ENCODE measurements at regions not wholly inside any gene's neighbourhood (a gene's known extent, or its start where the extent isn't known, plus 50 kb on each side); places are given as distances from the start of the nearest gene placed in this dataset.

DNA sequence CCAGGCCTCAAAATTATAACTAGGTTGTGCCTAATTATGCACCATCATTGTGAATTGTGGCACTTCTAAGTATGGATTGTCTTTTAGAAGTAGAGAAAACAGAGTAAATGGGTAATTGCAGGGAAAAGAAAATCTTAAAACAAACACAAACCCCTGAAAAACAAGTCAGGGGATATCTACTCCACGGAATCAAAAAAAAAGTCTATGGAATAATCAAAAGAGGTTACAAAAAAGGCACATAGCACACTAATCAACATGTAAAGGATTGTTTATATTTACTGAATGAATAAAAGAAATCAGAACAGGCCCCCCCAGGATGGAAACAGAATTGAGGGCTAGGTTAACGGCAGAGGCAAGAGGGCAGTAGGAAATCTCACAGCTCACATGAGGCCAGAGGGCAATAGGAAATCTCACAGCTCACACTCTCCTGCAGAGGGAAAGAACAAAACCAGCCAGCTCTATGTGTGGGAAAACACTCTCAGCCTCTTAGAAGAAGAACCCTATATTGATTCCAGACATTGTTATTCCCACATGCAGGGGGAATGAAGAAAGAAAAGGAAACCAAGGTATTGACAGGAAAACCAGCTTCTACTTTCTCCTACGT lies 72.7 kb upstream of the FNDC3B start:
- Histone ChIP-seq H3K9ac (ENCODE audit: low read depth in 2 of 2, low read length in 2 of 2) (no peak overlapping the region), H3K9me3 (no peaks in the 10 kb centered on the region), H3K36me3 (no peaks in the 10 kb centered on the region), H3K4me3 (no peak overlapping the region), H3K27ac (peak overlapping the region; percentile 22), H3K27me3 (no peaks in the 10 kb centered on the region), H3K4me1 (no peaks in the 10 kb centered on the region)
- intact Hi-C loops (cut with DNase I) = no loop called here
- TF ChIP-seq, protein P1, sequence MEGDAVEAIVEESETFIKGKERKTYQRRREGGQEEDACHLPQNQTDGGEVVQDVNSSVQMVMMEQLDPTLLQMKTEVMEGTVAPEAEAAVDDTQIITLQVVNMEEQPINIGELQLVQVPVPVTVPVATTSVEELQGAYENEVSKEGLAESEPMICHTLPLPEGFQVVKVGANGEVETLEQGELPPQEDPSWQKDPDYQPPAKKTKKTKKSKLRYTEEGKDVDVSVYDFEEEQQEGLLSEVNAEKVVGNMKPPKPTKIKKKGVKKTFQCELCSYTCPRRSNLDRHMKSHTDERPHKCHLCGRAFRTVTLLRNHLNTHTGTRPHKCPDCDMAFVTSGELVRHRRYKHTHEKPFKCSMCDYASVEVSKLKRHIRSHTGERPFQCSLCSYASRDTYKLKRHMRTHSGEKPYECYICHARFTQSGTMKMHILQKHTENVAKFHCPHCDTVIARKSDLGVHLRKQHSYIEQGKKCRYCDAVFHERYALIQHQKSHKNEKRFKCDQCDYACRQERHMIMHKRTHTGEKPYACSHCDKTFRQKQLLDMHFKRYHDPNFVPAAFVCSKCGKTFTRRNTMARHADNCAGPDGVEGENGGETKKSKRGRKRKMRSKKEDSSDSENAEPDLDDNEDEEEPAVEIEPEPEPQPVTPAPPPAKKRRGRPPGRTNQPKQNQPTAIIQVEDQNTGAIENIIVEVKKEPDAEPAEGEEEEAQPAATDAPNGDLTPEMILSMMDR (IDR thresholded peaks at IDR 0.05) = no peak
- DNase-seq = no peak

DNA sequence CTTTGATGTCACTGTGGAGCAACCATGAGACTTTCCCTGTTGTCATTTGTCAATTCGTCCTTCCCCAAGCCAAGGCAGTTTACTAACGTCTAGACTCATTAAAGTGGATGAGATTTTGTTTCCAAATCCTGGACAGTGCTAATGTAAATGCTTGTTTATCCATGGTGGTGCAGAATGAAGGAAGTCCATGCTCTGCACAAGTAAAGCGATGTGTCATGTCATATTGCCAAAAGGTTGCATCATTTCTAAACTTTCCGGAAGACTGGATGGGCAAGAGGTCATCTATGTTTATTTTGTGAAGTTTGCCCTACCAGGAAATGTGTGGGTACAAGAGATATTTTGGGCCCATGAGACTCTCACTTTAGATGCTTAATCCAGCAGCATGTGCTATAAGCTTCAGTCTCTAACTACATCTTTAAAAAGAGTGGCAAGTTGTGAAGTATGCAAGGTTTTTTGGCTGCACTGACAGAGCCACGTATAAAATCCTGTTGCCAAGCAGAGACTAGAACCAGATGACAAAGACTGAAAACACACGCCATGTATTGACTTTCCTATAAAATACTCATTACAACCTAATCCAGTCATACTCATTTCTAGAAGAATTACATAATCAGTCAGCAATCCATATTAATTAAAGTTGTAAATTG lies 72.1 kb upstream of the FNDC3B start:
- no peak overlapping the region for H3K9ac ChIP-seq (ENCODE audit: low read depth in 2 of 2, low read length in 2 of 2)
- intact Hi-C loops (cut with DNase I) = no loop called here
- no peaks in the 10 kb centered on the region for H3K36me3 ChIP-seq
- no peaks in the 10 kb centered on the region for H3K9me3 ChIP-seq
- no peaks in the 10 kb centered on the region for H3K27me3 ChIP-seq
- no peak for DNase-seq
- peak overlapping the region; percentile 22 for H3K27ac ChIP-seq
- no peak overlapping the region for H3K4me3 ChIP-seq
- H3K4me1 ChIP-seq = no peaks in the 10 kb centered on the region
- TF ChIP-seq, protein P1 (IDR thresholded peaks at IDR 0.05) = no peak

DNA sequence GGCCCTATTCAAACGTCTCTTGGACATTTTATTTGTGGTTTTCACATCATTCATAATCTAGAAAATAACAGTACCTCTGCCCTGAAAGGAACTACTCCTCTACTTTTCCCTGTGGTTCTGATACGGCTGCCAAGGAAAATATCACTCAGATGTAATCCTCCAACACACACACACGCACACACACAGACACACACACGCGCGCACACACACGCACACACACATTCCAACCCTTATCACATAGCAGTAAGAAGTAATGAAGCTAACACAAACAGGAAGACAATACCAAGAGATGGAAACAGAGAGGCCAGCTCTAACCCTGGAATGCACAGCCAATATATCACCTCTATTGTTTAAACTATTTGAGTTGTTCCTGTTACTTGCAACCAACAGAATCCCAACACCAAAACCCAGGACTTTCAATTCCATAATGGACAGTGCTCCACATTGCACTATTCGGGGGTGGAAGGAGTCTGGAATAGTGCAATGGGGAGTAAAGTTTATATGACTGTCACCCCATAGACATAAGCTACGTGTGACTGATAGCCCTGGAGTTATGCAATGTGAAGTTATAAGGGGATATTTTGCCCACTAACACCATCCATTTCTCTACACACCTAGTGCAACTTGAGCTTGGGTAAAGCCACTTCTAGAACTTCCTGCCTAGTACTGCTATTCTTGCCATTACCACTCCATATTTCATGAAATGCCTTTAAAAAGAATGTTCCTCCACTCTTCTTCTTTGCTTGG lies 71.3 kb upstream of the FNDC3B start:
- intact Hi-C loops (cut with DNase I) = no loop called here
- Histone ChIP-seq H3K36me3 (no peaks in the 10 kb centered on the region), H3K27ac (no peak overlapping the region), H3K4me1 (no peaks in the 10 kb centered on the region), H3K9me3 (no peaks in the 10 kb centered on the region), H3K27me3 (no peaks in the 10 kb centered on the region), H3K4me3 (no peak overlapping the region), H3K9ac (ENCODE audit: low read depth in 2 of 2, low read length in 2 of 2) (no peak overlapping the region)
- no peak for DNase-seq
- TF ChIP-seq, protein P1 (IDR thresholded peaks at IDR 0.05) = no peak

DNA sequence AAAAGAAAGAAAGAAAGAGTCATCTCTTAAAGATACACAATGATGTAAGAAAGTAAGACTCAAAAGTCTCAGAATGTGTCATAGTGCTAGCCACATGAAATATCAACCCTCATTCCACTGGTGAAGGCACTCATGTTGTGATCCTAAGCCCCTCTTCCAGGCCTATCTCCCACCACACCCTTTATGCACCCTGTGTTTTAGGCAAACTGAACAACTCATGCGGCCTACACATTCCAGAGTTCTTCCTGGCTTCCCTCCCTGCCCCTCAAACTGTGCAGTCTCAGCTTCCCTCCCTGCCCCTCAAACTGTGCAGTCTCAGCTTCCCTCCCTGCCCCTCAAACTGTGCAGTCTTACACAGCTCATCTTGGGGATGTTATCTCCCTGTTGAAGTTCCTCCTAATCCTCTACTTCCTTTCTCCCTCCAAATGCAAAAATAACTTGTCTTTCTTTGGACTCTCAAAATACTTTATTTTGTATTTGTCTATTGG lies 69.0 kb upstream of the FNDC3B start:
- Histone ChIP-seq H3K27ac (no peak overlapping the region), H3K4me3 (no peak overlapping the region), H3K4me1 (no peaks in the 10 kb centered on the region), H3K9me3 (no peaks in the 10 kb centered on the region), H3K36me3 (no peaks in the 10 kb centered on the region), H3K9ac (ENCODE audit: low read depth in 2 of 2, low read length in 2 of 2) (no peak overlapping the region), H3K27me3 (no peaks in the 10 kb centered on the region)
- TF ChIP-seq, protein P1 (IDR thresholded peaks at IDR 0.05) = no peak
- no peak for DNase-seq
- intact Hi-C loops (cut with DNase I) = no loop called here

DNA sequence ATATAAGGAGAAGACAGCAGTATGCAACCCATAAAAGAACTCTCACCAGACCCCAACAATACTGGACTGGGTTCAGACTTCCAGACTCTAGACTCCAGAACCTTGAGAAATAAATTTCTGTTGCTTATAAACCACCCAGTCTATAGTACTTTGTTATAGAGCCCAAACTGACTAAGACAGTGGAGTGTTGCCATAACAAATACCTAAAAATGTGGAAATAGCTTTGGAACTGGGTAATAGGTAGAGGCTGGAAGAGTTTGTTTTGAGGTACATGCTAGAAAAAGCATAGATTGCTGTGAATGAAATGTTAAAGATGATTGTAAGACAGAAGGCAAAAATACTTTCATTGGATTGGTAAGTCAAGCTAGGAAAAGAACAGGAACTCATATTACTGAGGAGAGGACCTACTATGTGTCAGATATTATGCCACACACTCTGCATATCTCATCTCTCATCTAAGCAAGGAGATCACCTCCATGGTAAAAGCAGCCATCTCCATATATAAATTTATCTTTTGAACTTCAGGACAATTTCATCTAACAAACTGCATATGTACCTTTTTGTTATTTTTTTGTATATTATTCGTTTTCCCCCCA lies 67.4 kb upstream of the FNDC3B start:
- Histone ChIP-seq H3K4me1 (no peaks in the 10 kb centered on the region), H3K9me3 (no peaks in the 10 kb centered on the region), H3K9ac (ENCODE audit: low read depth in 2 of 2, low read length in 2 of 2) (no peak overlapping the region), H3K27ac (no peak overlapping the region), H3K4me3 (no peak overlapping the region), H3K27me3 (no peaks in the 10 kb centered on the region), H3K36me3 (no peaks in the 10 kb centered on the region)
- DNase-seq = no peak
- intact Hi-C loops (cut with DNase I) = no loop called here
- TF ChIP-seq, protein P1 (IDR thresholded peaks at IDR 0.05) = no peak

Measured in colonic mucosa (tissue), 4 donors.